Karpas-422 (cell line): ENCODE measurements at regions not wholly inside any gene's neighbourhood (a gene's known extent, or its start where the extent isn't known, plus 50 kb on each side); places are given as distances from the start of the nearest gene placed in this dataset.

Experiments
- DNase-seq: peaks from one replicate; pipeline ENCODE4 v3.0.0-alpha.2; 2015
- H2AFZ ChIP-seq: fragments of 200-600 bp; sonication (generic); 2 replicates; pipeline ENCODE4 v1.6.1; 2014; ENCODE audit warnings: antibody characterized with exemption, low read length, mixed read lengths
- H3K27ac ChIP-seq: fragments of 200-600 bp; sonication (generic); 2 replicates; pipeline ENCODE4 v1.5.1; 2014; ENCODE audit warnings: mild to moderate bottlenecking, low read length, moderate library complexity
- H3K27me3 ChIP-seq: fragments of 200-600 bp; sonication (generic); 2 replicates; pipeline ENCODE4 v1.6.1; 2014; ENCODE audit warnings: low read length, mixed read lengths
- H3K36me3 ChIP-seq: fragments of 200-600 bp; sonication (generic); 2 replicates; pipeline ENCODE4 v1.6.1; 2014; ENCODE audit warnings: low read length, mixed read lengths; ENCODE audit not compliant: insufficient read depth
- H3K4me1 ChIP-seq: fragments of 200-600 bp; sonication (generic); 2 replicates; pipeline ENCODE4 v1.6.1; 2014; ENCODE audit warnings: mild to moderate bottlenecking, low read length, mixed read lengths
- H3K4me2 ChIP-seq: fragments of 200-600 bp; sonication (generic); 2 replicates; pipeline ENCODE4 v1.6.1; 2014; ENCODE audit warnings: low read length, low read depth, mild to moderate bottlenecking; ENCODE audit not compliant: poor library complexity, severe bottlenecking
- H3K4me3 ChIP-seq: fragments of 200-600 bp; sonication (generic); 2 replicates; pipeline ENCODE4 v1.5.1; 2014; ENCODE audit warnings: mild to moderate bottlenecking, antibody characterized with exemption, low read length, mixed read lengths
- H3K79me2 ChIP-seq: fragments of 200-600 bp; sonication (generic); 2 replicates; pipeline ENCODE4 v1.6.1; 2014; ENCODE audit warnings: mild to moderate bottlenecking, low read length, mixed read lengths
- H3K9ac ChIP-seq: fragments of 200-600 bp; sonication (generic); 2 replicates; pipeline ENCODE4 v1.6.0; 2014; ENCODE audit warnings: low read length
- H3K9me2 ChIP-seq: fragments of 200-600 bp; sonication (generic), shearing (Covaris generic); replicated peaks from 2 replicates; pipeline ENCODE4 v1.6.0; 2014; ENCODE audit warnings: mild to moderate bottlenecking, low read length, moderate library complexity; ENCODE audit not compliant: insufficient read depth
- H3K9me3 ChIP-seq: fragments of 300-700, 200-600 bp; sonication (generic); 2 replicates; pipeline ENCODE4 v1.6.1; 2014; ENCODE audit warnings: low read length, mixed read lengths
- H4K20me1 ChIP-seq: fragments of 200-600 bp; sonication (generic); 2 replicates; pipeline ENCODE4 v1.6.1; 2014; ENCODE audit warnings: mild to moderate bottlenecking, antibody characterized with exemption, low read length, low read depth; ENCODE audit not compliant: insufficient read depth

- Histone ChIP-seq H3K79me2 (no peaks in the 10 kb centered on the region), H4K20me1 (no peaks in the 10 kb centered on the region), H3K9me2 (no peaks in the 10 kb centered on the region), H3K9me3 (no peaks in the 10 kb centered on the region), H3K4me2 (no peak overlapping the region), H3K4me3 (no peak overlapping the region), H3K27me3 (no peaks in the 10 kb centered on the region), H3K36me3 (no peaks in the 10 kb centered on the region), H3K9ac (no peak overlapping the region), H3K4me1 (no peaks in the 10 kb centered on the region), H3K27ac (no peak overlapping the region), H2AFZ (no peak overlapping the region)
- DNase-seq: no peak
Observed at GRCh38 chr18:8471372-8471771, 137.9 kb upstream of the RAB12 start.

GRCh38 chr18:8474661-8475060, 134.6 kb upstream of the RAB12 start:
- Histone ChIP-seq H3K4me1 (no peaks in the 10 kb centered on the region), H4K20me1 (no peaks in the 10 kb centered on the region), H3K9me2 (no peaks in the 10 kb centered on the region), H3K27ac (no peak overlapping the region), H3K79me2 (no peaks in the 10 kb centered on the region), H2AFZ (no peak overlapping the region), H3K27me3 (no peaks in the 10 kb centered on the region), H3K4me2 (no peak overlapping the region), H3K4me3 (no peak overlapping the region), H3K9me3 (no peaks in the 10 kb centered on the region), H3K36me3 (no peaks in the 10 kb centered on the region), H3K9ac (no peak overlapping the region)
- DNase-seq: no peak

GRCh38 chr18:8477615-8478014, 131.6 kb upstream of the RAB12 start:
- Histone ChIP-seq H3K9me3 (no peaks in the 10 kb centered on the region), H3K79me2 (no peaks in the 10 kb centered on the region), H3K4me2 (no peak overlapping the region), H3K4me1 (no peaks in the 10 kb centered on the region), H4K20me1 (no peaks in the 10 kb centered on the region), H2AFZ (no peak overlapping the region), H3K9me2 (no peaks in the 10 kb centered on the region), H3K27ac (no peak overlapping the region), H3K36me3 (no peaks in the 10 kb centered on the region), H3K9ac (no peak overlapping the region), H3K27me3 (no peaks in the 10 kb centered on the region), H3K4me3 (no peak overlapping the region)
- DNase-seq: no peak

- H3K9ac ChIP-seq: no peak overlapping the region
- no peaks in the 10 kb centered on the region for H3K79me2 ChIP-seq
- no peaks in the 10 kb centered on the region for H3K4me1 ChIP-seq
- no peak overlapping the region for H3K4me3 ChIP-seq
- H3K9me2 ChIP-seq: no peaks in the 10 kb centered on the region
- H3K27ac ChIP-seq: no peak overlapping the region
- H3K27me3 ChIP-seq: no peaks in the 10 kb centered on the region
- H3K9me3 ChIP-seq: no peaks in the 10 kb centered on the region
- no peaks in the 10 kb centered on the region for H3K36me3 ChIP-seq
- no peaks in the 10 kb centered on the region for H4K20me1 ChIP-seq
- peak; percentile 90 for DNase-seq
- no peak overlapping the region for H2AFZ ChIP-seq
- no peak overlapping the region for H3K4me2 ChIP-seq
Observed at GRCh38 chr18:8478166-8478967, 130.9 kb upstream of the RAB12 start.

GRCh38 chr18:8478968-8479370, 130.3 kb upstream of the RAB12 start:
- H3K9ac ChIP-seq: no peak overlapping the region
- no peak for DNase-seq
- H3K9me3 ChIP-seq: no peaks in the 10 kb centered on the region
- H4K20me1 ChIP-seq: no peaks in the 10 kb centered on the region
- no peaks in the 10 kb centered on the region for H3K9me2 ChIP-seq
- H2AFZ ChIP-seq: no peak overlapping the region
- no peak overlapping the region for H3K4me3 ChIP-seq
- no peaks in the 10 kb centered on the region for H3K79me2 ChIP-seq
- H3K36me3 ChIP-seq: no peaks in the 10 kb centered on the region
- no peaks in the 10 kb centered on the region for H3K27me3 ChIP-seq
- no peak overlapping the region for H3K27ac ChIP-seq
- no peaks in the 10 kb centered on the region for H3K4me1 ChIP-seq
- H3K4me2 ChIP-seq: no peak overlapping the region

- H3K9me2 ChIP-seq: no peaks in the 10 kb centered on the region
- DNase-seq: no peak
- no peaks in the 10 kb centered on the region for H3K27me3 ChIP-seq
- no peaks in the 10 kb centered on the region for H3K4me1 ChIP-seq
- H3K27ac ChIP-seq: no peak overlapping the region
- H2AFZ ChIP-seq: no peak overlapping the region
- no peak overlapping the region for H3K4me2 ChIP-seq
- H3K4me3 ChIP-seq: no peak overlapping the region
- H4K20me1 ChIP-seq: no peaks in the 10 kb centered on the region
- H3K9me3 ChIP-seq: no peaks in the 10 kb centered on the region
- no peak overlapping the region for H3K9ac ChIP-seq
- no peaks in the 10 kb centered on the region for H3K36me3 ChIP-seq
- no peaks in the 10 kb centered on the region for H3K79me2 ChIP-seq
Observed at GRCh38 chr18:8479789-8480188, 129.4 kb upstream of the RAB12 start.

GRCh38 chr18:8480506-8481328, 128.5 kb upstream of the RAB12 start:
- no peak overlapping the region for H3K27ac ChIP-seq
- no peaks in the 10 kb centered on the region for H3K36me3 ChIP-seq
- no peaks in the 10 kb centered on the region for H3K27me3 ChIP-seq
- peak; percentile 71 for DNase-seq
- H3K9me2 ChIP-seq: no peaks in the 10 kb centered on the region
- H3K4me3 ChIP-seq: no peak overlapping the region
- no peaks in the 10 kb centered on the region for H4K20me1 ChIP-seq
- H3K4me2 ChIP-seq: no peak overlapping the region
- H3K79me2 ChIP-seq: no peaks in the 10 kb centered on the region
- no peak overlapping the region for H2AFZ ChIP-seq
- H3K9me3 ChIP-seq: no peaks in the 10 kb centered on the region
- H3K4me1 ChIP-seq: no peaks in the 10 kb centered on the region
- no peak overlapping the region for H3K9ac ChIP-seq

GRCh38 chr18:8484951-8485350, 124.3 kb upstream of the RAB12 start:
- Histone ChIP-seq H3K79me2 (no peaks in the 10 kb centered on the region), H3K27me3 (no peaks in the 10 kb centered on the region), H3K36me3 (no peaks in the 10 kb centered on the region), H3K27ac (no peak overlapping the region), H3K4me2 (no peak overlapping the region), H2AFZ (no peak overlapping the region), H3K9me2 (no peaks in the 10 kb centered on the region), H4K20me1 (no peaks in the 10 kb centered on the region), H3K9me3 (no peaks in the 10 kb centered on the region), H3K9ac (no peak overlapping the region), H3K4me3 (no peak overlapping the region), H3K4me1 (no peaks in the 10 kb centered on the region)
- no peak for DNase-seq
